ENCODE measurements at regions not wholly inside any gene's neighbourhood (a gene's known extent, or its start where the extent isn't known, plus 50 kb on each side); places are given as distances from the start of the nearest gene placed in this dataset.
A peak's percentile ranks its signal among the peaks of the same experiment; 100 is the strongest.

- Histone ChIP-seq H3K27ac (no peak overlapping the region), H3K4me3 (no peak overlapping the region), H3K36me3 (no peaks in the 10 kb centered on the region), H3K9me3 (no peaks in the 10 kb centered on the region), H3K4me1 (no peaks in the 10 kb centered on the region), H3K27me3 (no peaks in the 10 kb centered on the region)
- no peak for TF ChIP-seq POLR2A (IDR thresholded peaks at IDR 0.05)
- TF ChIP-seq CTCF (IDR thresholded peaks at IDR 0.05 in 4 of 5, conservative IDR thresholded peaks at IDR 0.05 in 1 of 5), result no peak
- DNase-seq, result no peak
- in situ Hi-C loops (cut with MboI; ENCODE audit: low sequenced_read_pairs in 4 of 4) (no loop called here), intact Hi-C loops (cut with DNase I; ENCODE audit: low total_unique reads) (no loop called here)
- ATAC-seq, result no peak
These were observed 148.3 kb downstream of the MATN1 start for GRCh38 chr1:30575066-30575465.

GRCh38 chr1:30572192-30572591 is 151.2 kb downstream of the MATN1 start:
- ATAC-seq (peak; percentile 65 to 66), DNase-seq (no peak)
- intact Hi-C loops (cut with DNase I; ENCODE audit: low total_unique reads) (loop anchor here (5.0 kb wide), 1 partner anchor 165 kb away; no protein-coding TSS in a partner anchor), in situ Hi-C loops (cut with MboI; ENCODE audit: low sequenced_read_pairs in 4 of 4) (no loop called here)
- TF ChIP-seq CTCF (IDR thresholded peaks at IDR 0.05 in 4 of 5, conservative IDR thresholded peaks at IDR 0.05 in 1 of 5) (peak in 2 of 5 experiments; percentile 25 to 34), POLR2A (IDR thresholded peaks at IDR 0.05) (no peak)
- no peaks in the 10 kb centered on the region for H3K36me3 ChIP-seq
- H3K4me1 ChIP-seq, result no peaks in the 10 kb centered on the region
- H3K9me3 ChIP-seq, result no peaks in the 10 kb centered on the region
- no peak overlapping the region for H3K4me3 ChIP-seq
- no peaks in the 10 kb centered on the region for H3K27me3 ChIP-seq
- no peak overlapping the region for H3K27ac ChIP-seq

GRCh38 chr1:30571380-30571779 is 152.0 kb downstream of the MATN1 start:
- ATAC-seq (no peak), DNase-seq (no peak)
- H3K27me3 ChIP-seq, result no peaks in the 10 kb centered on the region
- in situ Hi-C loops (cut with MboI; ENCODE audit: low sequenced_read_pairs in 4 of 4), result no loop called here
- no peak for TF ChIP-seq CTCF (IDR thresholded peaks at IDR 0.05 in 4 of 5, conservative IDR thresholded peaks at IDR 0.05 in 1 of 5)
- TF ChIP-seq POLR2A (IDR thresholded peaks at IDR 0.05), result no peak
- H3K4me3 ChIP-seq, result no peak overlapping the region
- intact Hi-C loops (cut with DNase I; ENCODE audit: low total_unique reads), result loop anchor here (5.0 kb wide), 1 partner anchor 164 kb away; no protein-coding TSS in a partner anchor
- H3K27ac ChIP-seq, result no peak overlapping the region
- no peaks in the 10 kb centered on the region for H3K4me1 ChIP-seq
- no peaks in the 10 kb centered on the region for H3K9me3 ChIP-seq
- H3K36me3 ChIP-seq, result no peaks in the 10 kb centered on the region

GRCh38 chr1:30569384-30569783 is 154.0 kb downstream of the MATN1 start:
- no peak overlapping the region for H3K4me3 ChIP-seq
- no peak for TF ChIP-seq CTCF (IDR thresholded peaks at IDR 0.05 in 4 of 5, conservative IDR thresholded peaks at IDR 0.05 in 1 of 5)
- TF ChIP-seq POLR2A (IDR thresholded peaks at IDR 0.05), result no peak

GRCh38 chr1:30562559-30562958 is 160.8 kb downstream of the MATN1 start:
- Histone ChIP-seq H3K4me3 (no peak overlapping the region), H3K36me3 (no peaks in the 10 kb centered on the region), H3K27me3 (no peaks in the 10 kb centered on the region), H3K27ac (no peak overlapping the region), H3K4me1 (no peaks in the 10 kb centered on the region), H3K9me3 (peaks cover 0 to 8% (median 0%) of the 10 kb centered on the region in 3 donors)
- TF ChIP-seq CTCF (IDR thresholded peaks at IDR 0.05 in 4 of 5, conservative IDR thresholded peaks at IDR 0.05 in 1 of 5), result no peak
- TF ChIP-seq POLR2A (IDR thresholded peaks at IDR 0.05), result no peak
- DNase-seq (no peak), ATAC-seq (no peak)
- intact Hi-C loops (cut with DNase I; ENCODE audit: low total_unique reads), result no loop called here
- in situ Hi-C loops (cut with MboI; ENCODE audit: low sequenced_read_pairs in 4 of 4), result no loop called here

More at GRCh38 chr1:30569384-30569783, 154.0 kb downstream of the MATN1 start:
- intact Hi-C loops (cut with DNase I; ENCODE audit: low total_unique reads), result no loop called here
- H3K4me1 ChIP-seq, result no peaks in the 10 kb centered on the region
- H3K27me3 ChIP-seq, result no peaks in the 10 kb centered on the region
- in situ Hi-C loops (cut with MboI; ENCODE audit: low sequenced_read_pairs in 4 of 4), result no loop called here
- DNase-seq (no peak), ATAC-seq (no peak)
- no peak overlapping the region for H3K27ac ChIP-seq
- no peaks in the 10 kb centered on the region for H3K36me3 ChIP-seq
- H3K9me3 ChIP-seq, result no peaks in the 10 kb centered on the region

All from gastrocnemius medialis (tissue), 4 donors.